ENCODE measurements at regions not wholly inside any gene's neighbourhood (a gene's known extent, or its start where the extent isn't known, plus 50 kb on each side); places are given as distances from the start of the nearest gene placed in this dataset.

- DNase-seq (ENCODE audit: extremely low read depth, low read depth), result no peak
- TF ChIP-seq, protein P1, sequence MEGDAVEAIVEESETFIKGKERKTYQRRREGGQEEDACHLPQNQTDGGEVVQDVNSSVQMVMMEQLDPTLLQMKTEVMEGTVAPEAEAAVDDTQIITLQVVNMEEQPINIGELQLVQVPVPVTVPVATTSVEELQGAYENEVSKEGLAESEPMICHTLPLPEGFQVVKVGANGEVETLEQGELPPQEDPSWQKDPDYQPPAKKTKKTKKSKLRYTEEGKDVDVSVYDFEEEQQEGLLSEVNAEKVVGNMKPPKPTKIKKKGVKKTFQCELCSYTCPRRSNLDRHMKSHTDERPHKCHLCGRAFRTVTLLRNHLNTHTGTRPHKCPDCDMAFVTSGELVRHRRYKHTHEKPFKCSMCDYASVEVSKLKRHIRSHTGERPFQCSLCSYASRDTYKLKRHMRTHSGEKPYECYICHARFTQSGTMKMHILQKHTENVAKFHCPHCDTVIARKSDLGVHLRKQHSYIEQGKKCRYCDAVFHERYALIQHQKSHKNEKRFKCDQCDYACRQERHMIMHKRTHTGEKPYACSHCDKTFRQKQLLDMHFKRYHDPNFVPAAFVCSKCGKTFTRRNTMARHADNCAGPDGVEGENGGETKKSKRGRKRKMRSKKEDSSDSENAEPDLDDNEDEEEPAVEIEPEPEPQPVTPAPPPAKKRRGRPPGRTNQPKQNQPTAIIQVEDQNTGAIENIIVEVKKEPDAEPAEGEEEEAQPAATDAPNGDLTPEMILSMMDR (IDR thresholded peaks at IDR 0.05; ENCODE audit: low read depth, low read length, missing control alignments), result no peak
- H3K4me3 ChIP-seq (replicated peaks; ENCODE audit: low read depth, low read length), result no peak overlapping the region
Observed at GRCh38 chr13:106905380-106906162, 337.6 kb upstream of the ARGLU1 start.

DNA sequence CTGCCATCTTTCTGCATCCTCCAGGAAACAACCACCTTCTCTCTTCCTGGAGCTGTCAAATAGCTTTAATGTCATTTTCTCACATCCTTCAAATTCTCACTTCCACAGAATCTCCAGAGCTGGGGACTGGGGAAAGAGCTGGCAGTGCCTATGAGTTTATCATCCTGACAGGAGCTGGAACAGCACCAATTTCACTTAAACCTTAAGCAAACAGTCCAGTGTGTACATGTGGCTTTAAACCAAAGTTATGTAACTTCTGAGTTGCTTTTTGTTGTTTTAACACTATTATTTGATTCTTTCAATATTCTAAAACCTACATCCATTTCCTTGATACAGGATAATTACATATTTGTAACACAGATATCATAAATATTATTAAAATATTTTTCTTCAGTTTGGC is 331.5 kb upstream of the ARGLU1 start:
- no peak for DNase-seq (ENCODE audit: extremely low read depth, low read depth)
- no peak overlapping the region for H3K4me3 ChIP-seq (replicated peaks; ENCODE audit: low read depth, low read length)
- TF ChIP-seq, protein P1 (IDR thresholded peaks at IDR 0.05; ENCODE audit: low read depth, low read length, missing control alignments), result no peak

DNA sequence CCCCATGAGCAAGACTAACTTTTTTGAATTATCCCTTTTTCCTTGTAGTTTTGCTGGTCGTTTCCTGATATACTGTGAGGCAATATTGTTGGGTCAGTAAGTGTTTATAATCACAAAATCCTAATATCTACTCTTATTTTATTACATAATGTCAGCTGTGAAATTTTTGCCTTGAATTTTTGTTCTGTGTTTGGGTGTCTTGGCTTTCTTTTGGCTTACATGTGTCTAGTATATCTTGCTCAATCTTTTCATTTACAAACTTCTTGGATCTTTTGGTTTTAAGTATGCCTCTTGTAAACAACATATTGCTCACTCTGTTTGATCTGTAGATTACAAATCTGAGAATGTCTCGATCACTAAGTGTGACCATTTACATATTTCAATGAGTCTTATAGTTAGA is 330.3 kb upstream of the ARGLU1 start:
- DNase-seq (ENCODE audit: extremely low read depth, low read depth), result no peak
- H3K4me3 ChIP-seq (replicated peaks; ENCODE audit: low read depth, low read length), result no peak overlapping the region
- TF ChIP-seq, protein P1 (IDR thresholded peaks at IDR 0.05; ENCODE audit: low read depth, low read length, missing control alignments), result no peak

- H3K4me3 ChIP-seq (replicated peaks; ENCODE audit: low read depth, low read length), result no peak overlapping the region
- DNase-seq (ENCODE audit: extremely low read depth, low read depth), result no peak
- TF ChIP-seq, protein P1 (IDR thresholded peaks at IDR 0.05; ENCODE audit: low read depth, low read length, missing control alignments), result no peak
Observed at GRCh38 chr13:106888148-106888547, 320.2 kb upstream of the ARGLU1 start.

- no peak for DNase-seq (ENCODE audit: extremely low read depth, low read depth)
- H3K4me3 ChIP-seq (replicated peaks; ENCODE audit: low read depth, low read length), result no peak overlapping the region
- TF ChIP-seq, protein P1 (IDR thresholded peaks at IDR 0.05; ENCODE audit: low read depth, low read length, missing control alignments), result no peak
Observed at GRCh38 chr13:106887686-106888085, 319.7 kb upstream of the ARGLU1 start.

GRCh38 chr13:106883976-106884375 is 316.0 kb upstream of the ARGLU1 start:
- no peak for DNase-seq (ENCODE audit: extremely low read depth, low read depth)
- no peak overlapping the region for H3K4me3 ChIP-seq (replicated peaks; ENCODE audit: low read depth, low read length)
- TF ChIP-seq, protein P1 (IDR thresholded peaks at IDR 0.05; ENCODE audit: low read depth, low read length, missing control alignments), result no peak

GRCh38 chr13:106882246-106882645 is 314.3 kb upstream of the ARGLU1 start:
- H3K4me3 ChIP-seq (replicated peaks; ENCODE audit: low read depth, low read length), result no peak overlapping the region
- DNase-seq (ENCODE audit: extremely low read depth, low read depth), result no peak
- TF ChIP-seq, protein P1 (IDR thresholded peaks at IDR 0.05; ENCODE audit: low read depth, low read length, missing control alignments), result no peak
